Activated T-helper 2 cell treated with anti-CD3 and anti-CD28 coated beads, Interferon-gamma antibody, Interleukin-2, Interleukin-4, amounts not matched to agents 10 μg/mL and 5 μg/mL and 100 μg/mL, durations not matched to agents 14 hours and 24 hours and 36 hours (primary cell): ENCODE measurements at regions not wholly inside any gene's neighbourhood (a gene's known extent, or its start where the extent isn't known, plus 50 kb on each side); places are given as distances from the start of the nearest gene placed in this dataset.

Source experiments
- DNase-seq: peaks from one replicate; pipeline ENCODE4 v3.0.0; 2021; ENCODE audit warnings: low spot score
- H3K27ac Mint-ChIP-seq: one replicate; pipeline ENCODE4 v1.8.0; 2021; ENCODE audit warnings: mixed read lengths
- H3K27me3 Mint-ChIP-seq: one replicate; pipeline ENCODE4 v1.8.0; 2021; ENCODE audit warnings: low read depth, mixed read lengths
- H3K36me3 Mint-ChIP-seq: one replicate; pipeline ENCODE4 v1.8.0; 2021; ENCODE audit warnings: low read depth, mixed read lengths
- H3K4me1 Mint-ChIP-seq: one replicate; pipeline ENCODE4 v1.8.0; 2021; ENCODE audit warnings: low read depth, mixed read lengths
- H3K4me3 Mint-ChIP-seq: one replicate; pipeline ENCODE4 v1.8.0; 2021; ENCODE audit warnings: low read depth, mild to moderate bottlenecking, moderate library complexity, mixed read lengths
- H3K9me3 Mint-ChIP-seq: one replicate; pipeline ENCODE4 v1.8.0; 2021; ENCODE audit warnings: mixed read lengths
- intact Hi-C: fragments of 100-400 bp; cut with micrococcal nuclease; formaldehyde crosslinking; loops from one replicate; pipeline ENCODE4 v1.15.1; 2023

DNA sequence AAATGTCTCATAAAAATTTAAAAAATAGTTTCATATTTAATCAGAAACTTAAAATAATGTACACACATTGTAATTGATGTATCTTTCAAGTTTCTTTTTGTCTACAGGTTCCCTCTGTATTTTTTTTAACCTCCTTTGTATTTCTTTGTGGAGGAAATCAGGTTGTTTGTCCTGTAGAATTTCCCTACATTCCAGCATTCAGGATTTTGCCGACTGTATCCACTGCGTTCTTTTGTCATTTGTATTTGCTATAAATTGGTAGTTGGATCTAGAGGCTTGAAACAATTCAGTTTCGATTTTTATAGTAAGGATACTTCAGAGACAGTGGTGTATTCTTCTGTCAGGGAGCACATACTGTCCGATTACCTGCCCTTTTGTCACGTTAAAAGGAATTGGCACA is 367.2 kb downstream of the SOX2 start:
- intact Hi-C loops = no loop called here
- Mint-ChIP-seq H3K27ac (no peak overlapping the region), H3K27me3 (no peaks in the 10 kb centered on the region), H3K4me1 (no peaks in the 10 kb centered on the region), H3K9me3 (no peaks in the 10 kb centered on the region), H3K36me3 (no peaks in the 10 kb centered on the region), H3K4me3 (no peak overlapping the region)
- no peak for DNase-seq

DNA sequence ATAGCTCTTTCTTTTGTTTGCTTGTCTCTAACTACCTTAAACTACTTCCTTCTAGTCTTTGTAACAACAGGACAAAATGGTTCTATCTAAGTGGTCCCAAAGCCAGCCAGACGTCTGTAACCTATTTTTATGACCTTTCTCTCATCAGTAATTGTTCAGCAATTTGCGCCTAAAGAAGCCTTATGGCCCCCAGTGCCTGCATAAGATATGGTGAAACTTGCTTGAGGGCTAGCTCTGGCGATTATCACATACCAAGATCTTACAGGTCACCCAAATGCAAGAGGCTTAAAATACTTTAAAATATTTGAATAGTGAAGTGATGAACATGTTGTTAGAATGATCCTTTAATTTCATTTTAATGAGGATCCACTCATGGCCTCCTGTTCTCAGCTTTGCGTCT is 369.4 kb downstream of the SOX2 start:
- Mint-ChIP-seq H3K36me3 (no peaks in the 10 kb centered on the region), H3K4me1 (no peaks in the 10 kb centered on the region), H3K27me3 (no peaks in the 10 kb centered on the region), H3K4me3 (no peak overlapping the region), H3K27ac (no peak overlapping the region), H3K9me3 (no peaks in the 10 kb centered on the region)
- DNase-seq = no peak
- intact Hi-C loops = no loop called here

DNA sequence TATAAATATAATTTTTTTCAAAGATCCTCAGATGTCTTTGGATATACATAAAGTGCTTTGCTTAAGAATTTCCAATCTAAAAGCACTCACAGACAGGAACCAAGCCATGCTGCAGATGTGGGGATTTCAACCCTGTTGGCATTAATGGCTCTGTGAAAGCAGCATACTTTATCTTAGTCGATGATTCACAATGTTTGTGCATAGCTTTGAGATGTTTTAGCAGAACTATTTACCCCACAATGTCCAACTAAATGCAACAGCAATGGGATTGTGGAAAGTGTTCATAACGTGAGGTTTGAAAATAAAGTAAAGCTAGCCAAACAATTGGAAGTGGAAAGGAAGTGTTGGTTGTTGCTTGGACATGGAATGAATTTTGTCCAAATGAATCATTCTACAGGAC is 371.4 kb downstream of the SOX2 start:
- Mint-ChIP-seq H3K4me1 (no peaks in the 10 kb centered on the region), H3K9me3 (no peaks in the 10 kb centered on the region), H3K4me3 (no peak overlapping the region), H3K27ac (no peak overlapping the region), H3K27me3 (no peaks in the 10 kb centered on the region), H3K36me3 (no peaks in the 10 kb centered on the region)
- intact Hi-C loops = no loop called here
- DNase-seq = no peak

DNA sequence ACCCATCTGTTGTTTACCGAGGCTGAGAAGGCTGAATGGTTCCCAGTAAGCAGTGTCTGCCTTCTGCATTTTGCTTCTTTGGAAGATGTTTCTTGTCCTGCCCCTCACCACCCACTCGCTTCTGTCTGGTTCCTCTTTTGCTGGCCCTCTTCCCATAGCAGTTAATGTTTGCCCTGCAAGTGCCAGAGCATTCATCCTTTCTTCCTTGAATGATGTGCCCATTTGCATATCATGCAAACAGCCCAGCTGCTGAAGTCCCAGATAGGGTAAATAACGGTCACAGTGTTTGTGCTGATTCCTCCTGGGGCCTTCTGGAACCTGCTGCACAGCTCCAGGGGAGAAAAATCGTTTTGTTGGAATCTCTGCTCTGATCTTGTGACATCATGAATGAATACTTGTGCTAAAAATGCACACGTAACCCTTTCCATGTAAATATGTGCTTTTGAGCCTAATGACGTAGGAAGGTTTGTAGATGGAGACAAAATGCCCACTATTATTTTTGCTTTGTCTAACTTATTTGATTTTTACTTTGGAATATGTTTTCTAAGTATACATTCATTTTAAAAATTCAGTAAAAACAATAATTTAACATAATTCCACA is 381.0 kb downstream of the SOX2 start:
- Mint-ChIP-seq H3K27ac (no peak overlapping the region), H3K27me3 (no peaks in the 10 kb centered on the region), H3K9me3 (no peaks in the 10 kb centered on the region), H3K4me1 (no peaks in the 10 kb centered on the region), H3K4me3 (no peak overlapping the region), H3K36me3 (no peaks in the 10 kb centered on the region)
- DNase-seq = no peak
- intact Hi-C loops = no loop called here

DNA sequence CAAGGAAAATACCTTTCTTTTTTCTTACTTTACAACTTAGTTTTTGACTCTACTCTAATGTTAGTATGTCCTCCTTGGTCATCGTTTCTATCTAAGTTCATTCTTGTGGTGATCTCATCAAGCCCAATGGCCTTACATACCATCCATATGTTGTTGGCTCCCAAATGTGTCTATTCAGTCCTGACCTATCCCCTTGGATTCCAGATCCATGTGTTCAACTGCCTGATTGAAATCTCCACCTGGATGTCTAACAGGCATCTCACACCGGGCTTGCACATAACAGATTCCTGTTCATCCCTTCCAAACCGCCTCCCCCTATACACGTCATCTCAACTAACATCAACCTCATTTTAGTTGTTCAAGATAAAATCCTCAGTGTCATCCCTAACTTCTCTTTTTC is 382.6 kb downstream of the SOX2 start:
- Mint-ChIP-seq H3K27me3 (no peaks in the 10 kb centered on the region), H3K9me3 (no peaks in the 10 kb centered on the region), H3K4me1 (no peaks in the 10 kb centered on the region), H3K4me3 (no peak overlapping the region), H3K27ac (no peak overlapping the region), H3K36me3 (no peaks in the 10 kb centered on the region)
- no peak for DNase-seq
- intact Hi-C loops = no loop called here

DNA sequence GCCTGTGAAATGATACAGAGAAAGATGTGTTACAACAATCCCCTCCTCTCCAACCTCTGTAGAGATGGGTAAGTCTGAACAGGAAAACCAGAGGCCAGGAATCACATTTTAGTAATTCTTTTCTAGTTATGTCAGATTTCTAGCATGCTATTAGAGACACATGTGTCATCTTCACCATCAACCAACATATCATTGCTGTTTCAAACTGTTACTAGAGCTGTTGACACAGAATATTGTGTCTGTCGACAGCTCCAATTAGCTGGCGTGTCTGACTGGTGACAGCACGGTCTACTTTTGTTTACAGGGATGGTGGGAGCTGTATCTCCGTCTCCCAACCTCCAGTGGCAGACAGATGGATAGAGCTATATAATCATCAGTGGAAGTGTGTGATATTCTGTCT is 393.2 kb downstream of the SOX2 start:
- H3K36me3 Mint-ChIP-seq = no peaks in the 10 kb centered on the region
- no peaks in the 10 kb centered on the region for H3K27me3 Mint-ChIP-seq
- H3K4me3 Mint-ChIP-seq = no peak overlapping the region
- DNase-seq = no peak
- no peaks in the 10 kb centered on the region for H3K4me1 Mint-ChIP-seq
- peaks cover 4% of the 10 kb centered on the region for H3K9me3 Mint-ChIP-seq
- H3K27ac Mint-ChIP-seq = no peak overlapping the region
- intact Hi-C loops = no loop called here

DNA sequence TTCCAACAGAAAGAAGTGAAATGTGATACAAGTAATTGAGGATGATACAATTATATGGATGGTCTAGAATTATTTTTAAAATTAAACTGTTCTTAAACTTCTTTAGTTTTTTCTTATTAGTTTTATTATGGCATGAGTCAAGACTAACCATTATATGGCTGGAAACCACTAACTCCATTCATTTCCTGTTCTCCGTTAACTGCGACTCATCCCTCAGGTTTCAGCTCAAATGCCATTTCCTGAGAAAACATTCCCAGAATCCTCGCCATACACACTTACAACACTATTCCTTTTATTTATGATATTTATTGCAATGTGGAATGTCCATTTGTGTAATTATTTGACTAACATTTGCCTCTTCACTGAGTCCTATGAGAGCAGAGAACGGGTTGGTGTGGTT is 394.1 kb downstream of the SOX2 start:
- no peak overlapping the region for H3K4me3 Mint-ChIP-seq
- no peaks in the 10 kb centered on the region for H3K4me1 Mint-ChIP-seq
- intact Hi-C loops = no loop called here
- H3K9me3 Mint-ChIP-seq = peaks cover 3% of the 10 kb centered on the region
- no peaks in the 10 kb centered on the region for H3K27me3 Mint-ChIP-seq
- no peak overlapping the region for H3K27ac Mint-ChIP-seq
- DNase-seq = no peak
- H3K36me3 Mint-ChIP-seq = no peaks in the 10 kb centered on the region

DNA sequence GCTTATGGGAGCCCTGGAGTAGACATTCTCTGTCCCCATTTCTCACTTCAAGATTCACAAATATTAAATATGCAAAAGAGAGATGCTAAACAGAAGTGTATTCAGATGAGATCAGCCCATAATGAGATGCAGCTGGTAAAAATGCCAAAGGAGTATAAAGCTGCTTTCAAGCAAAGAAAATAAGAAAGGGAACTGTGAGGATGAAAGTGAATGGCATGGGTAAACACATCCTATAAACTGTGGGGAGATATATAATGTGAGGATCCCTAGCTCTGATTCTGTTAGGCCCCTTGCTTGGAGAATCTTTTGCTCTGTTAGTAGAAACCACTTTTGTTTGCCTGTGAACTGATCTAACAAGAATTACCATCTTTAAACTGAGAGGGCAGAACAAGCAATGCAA is 396.6 kb downstream of the SOX2 start:
- no peak for DNase-seq
- Mint-ChIP-seq H3K4me1 (no peaks in the 10 kb centered on the region), H3K27ac (no peak overlapping the region), H3K4me3 (no peak overlapping the region), H3K36me3 (no peaks in the 10 kb centered on the region), H3K27me3 (no peaks in the 10 kb centered on the region), H3K9me3 (no peaks in the 10 kb centered on the region)
- intact Hi-C loops = no loop called here

DNA sequence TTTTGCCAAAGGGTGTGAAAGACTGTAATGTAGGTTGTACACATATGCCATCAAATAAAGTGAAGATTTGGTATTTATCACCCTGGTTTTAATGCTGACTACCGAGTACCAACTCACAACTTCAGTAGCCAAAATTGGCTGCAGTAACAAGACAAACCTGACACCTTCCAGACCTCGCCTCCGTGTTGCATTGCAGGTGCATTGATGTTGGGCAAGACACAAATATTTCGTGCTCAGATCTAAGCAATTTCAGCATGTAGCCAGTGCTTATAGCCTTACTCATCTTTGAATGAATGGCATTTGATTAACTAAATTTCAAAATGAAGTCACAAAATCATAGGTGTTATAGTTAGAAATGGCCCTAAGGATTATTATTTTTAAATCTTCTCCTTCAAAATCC is 400.2 kb downstream of the SOX2 start:
- intact Hi-C loops = no loop called here
- no peaks in the 10 kb centered on the region for H3K27me3 Mint-ChIP-seq

DNA sequence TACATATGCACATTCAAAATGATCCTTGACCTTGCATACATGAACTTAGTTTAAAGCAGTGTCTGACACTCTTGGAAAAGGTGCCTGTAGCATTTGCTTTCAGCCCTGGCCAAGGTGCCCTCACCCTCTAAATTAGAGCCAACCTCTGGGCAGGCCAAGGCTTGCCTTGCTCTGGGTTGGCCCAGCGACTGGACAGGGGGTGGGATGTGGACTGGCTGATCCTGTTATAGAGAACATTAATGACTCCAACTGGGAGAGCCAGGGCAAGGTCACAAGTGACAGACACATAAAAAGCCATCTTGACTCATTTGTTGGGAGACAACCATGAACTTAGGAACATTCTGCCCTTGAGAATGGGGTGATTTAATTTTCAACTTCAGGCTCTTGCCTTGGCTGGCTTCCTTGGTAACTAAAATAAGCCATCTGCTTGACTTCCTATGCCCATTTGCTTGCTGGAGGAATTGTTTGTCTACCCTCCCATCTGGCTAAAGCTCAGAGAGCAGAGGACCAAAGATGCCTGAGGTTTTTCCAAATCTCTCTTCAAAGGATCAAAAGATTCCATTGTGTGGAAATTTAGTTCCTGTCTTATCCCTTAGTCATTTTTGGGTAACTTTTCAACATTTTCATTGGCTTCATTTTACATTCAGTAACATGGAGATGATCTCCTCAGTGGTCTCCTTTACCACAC is 403.7 kb downstream of the SOX2 start:
- H3K27ac Mint-ChIP-seq = no peak overlapping the region

More for the DNA sequence above, 400.2 kb downstream of the SOX2 start:
- no peak for DNase-seq
- Mint-ChIP-seq H3K36me3 (no peaks in the 10 kb centered on the region), H3K27ac (no peak overlapping the region), H3K4me1 (no peaks in the 10 kb centered on the region), H3K4me3 (no peak overlapping the region), H3K9me3 (no peaks in the 10 kb centered on the region)

DNA sequence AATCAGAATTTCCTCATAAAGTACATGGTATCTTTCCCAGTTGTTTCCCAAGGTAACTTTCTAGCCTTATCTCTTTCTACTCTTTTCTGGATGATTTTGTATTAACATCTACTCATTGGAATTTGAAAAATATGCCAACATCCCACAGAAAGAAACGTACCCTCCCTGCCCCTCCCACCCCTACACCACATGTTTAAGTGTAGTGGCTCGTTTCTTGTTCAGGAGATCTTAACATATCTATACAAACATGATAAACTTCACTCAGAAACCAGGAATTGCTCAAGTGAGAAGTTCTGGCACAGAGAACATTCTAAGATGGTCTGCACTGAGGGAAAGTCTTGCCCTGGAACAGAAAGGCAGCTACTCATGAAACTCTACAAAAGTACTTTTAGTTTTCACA is 404.7 kb downstream of the SOX2 start:
- no peak for DNase-seq
- intact Hi-C loops = no loop called here
- Mint-ChIP-seq H3K4me1 (no peaks in the 10 kb centered on the region), H3K27ac (no peak overlapping the region), H3K36me3 (no peaks in the 10 kb centered on the region), H3K4me3 (no peak overlapping the region), H3K27me3 (no peaks in the 10 kb centered on the region), H3K9me3 (no peaks in the 10 kb centered on the region)

More for the DNA sequence above, 403.7 kb downstream of the SOX2 start:
- Mint-ChIP-seq H3K27me3 (no peaks in the 10 kb centered on the region), H3K9me3 (no peaks in the 10 kb centered on the region), H3K4me1 (no peaks in the 10 kb centered on the region), H3K36me3 (no peaks in the 10 kb centered on the region), H3K4me3 (no peak overlapping the region)
- DNase-seq = no peak
- intact Hi-C loops = no loop called here

DNA sequence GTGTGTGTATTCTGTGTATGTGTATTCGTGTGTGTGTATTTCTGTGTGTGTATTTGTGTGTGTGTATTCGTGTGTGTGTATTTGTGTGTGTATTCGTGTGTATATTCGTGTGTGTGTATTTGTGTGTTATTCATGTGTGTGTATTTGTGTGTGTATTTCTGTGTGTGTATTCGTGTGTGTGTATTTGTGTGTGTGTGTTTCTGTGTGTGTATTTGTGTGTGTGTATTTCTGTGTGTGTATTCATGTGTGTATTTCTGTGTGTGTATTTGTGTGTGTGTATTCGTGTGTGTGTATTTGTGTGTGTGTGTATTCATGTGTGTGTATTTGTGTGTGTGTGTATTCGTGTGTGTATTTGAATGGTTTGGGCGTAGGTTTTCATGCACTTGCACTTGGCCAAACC is 405.4 kb downstream of the SOX2 start:
- no peak for DNase-seq
- no peak overlapping the region for H3K27ac Mint-ChIP-seq
- no peaks in the 10 kb centered on the region for H3K36me3 Mint-ChIP-seq
- H3K9me3 Mint-ChIP-seq = no peaks in the 10 kb centered on the region
- no peaks in the 10 kb centered on the region for H3K27me3 Mint-ChIP-seq
- intact Hi-C loops = no loop called here
- H3K4me1 Mint-ChIP-seq = no peaks in the 10 kb centered on the region
- no peak overlapping the region for H3K4me3 Mint-ChIP-seq

DNA sequence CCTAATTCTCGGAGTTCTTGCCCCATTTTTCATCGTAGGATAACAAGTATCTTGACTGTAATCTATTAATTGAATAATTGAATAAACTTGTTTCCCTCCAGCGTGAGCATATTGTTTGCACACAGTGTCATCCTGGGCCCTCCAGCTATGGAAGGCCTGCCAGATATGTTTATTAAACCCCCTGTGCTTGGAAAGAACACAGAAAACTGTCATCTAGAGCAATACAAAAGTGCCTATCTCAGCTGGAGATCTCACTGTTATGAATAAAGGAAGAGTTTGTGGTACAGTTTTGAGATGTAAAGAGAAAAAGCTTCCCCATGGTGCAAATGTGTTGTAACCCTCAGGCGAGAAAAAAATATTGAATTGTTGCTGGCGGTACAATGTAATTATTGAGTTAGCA is 405.9 kb downstream of the SOX2 start:
- Mint-ChIP-seq H3K27me3 (no peaks in the 10 kb centered on the region), H3K27ac (no peak overlapping the region), H3K36me3 (no peaks in the 10 kb centered on the region), H3K9me3 (no peaks in the 10 kb centered on the region), H3K4me3 (no peak overlapping the region), H3K4me1 (no peaks in the 10 kb centered on the region)
- intact Hi-C loops = no loop called here
- DNase-seq = no peak

DNA sequence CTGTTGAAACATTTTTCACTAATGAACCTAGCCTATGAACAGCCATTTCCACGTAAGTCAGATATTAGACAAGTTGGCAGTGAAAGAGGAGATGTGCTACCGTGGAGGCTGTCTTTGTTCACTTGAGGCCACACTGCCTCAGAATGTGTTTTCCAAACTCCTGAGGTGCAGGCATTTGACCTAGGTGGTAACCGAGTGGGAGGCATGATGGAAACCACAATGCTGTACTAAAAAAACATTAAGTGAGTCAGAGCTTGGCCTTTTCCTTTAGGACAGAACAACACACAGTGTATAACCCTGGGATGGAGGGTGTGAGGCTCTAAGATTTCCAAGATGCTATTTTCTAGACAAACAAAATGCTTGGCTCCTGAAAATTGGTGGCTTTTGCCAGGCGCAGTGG is 406.3 kb downstream of the SOX2 start:
- H3K36me3 Mint-ChIP-seq = no peaks in the 10 kb centered on the region
- no peak overlapping the region for H3K4me3 Mint-ChIP-seq
- DNase-seq = no peak
- no peaks in the 10 kb centered on the region for H3K4me1 Mint-ChIP-seq
- intact Hi-C loops = no loop called here
- no peaks in the 10 kb centered on the region for H3K9me3 Mint-ChIP-seq
- no peaks in the 10 kb centered on the region for H3K27me3 Mint-ChIP-seq
- no peak overlapping the region for H3K27ac Mint-ChIP-seq
